ENCODE measurements at regions not wholly inside any gene's neighbourhood (a gene's known extent, or its start where the extent isn't known, plus 50 kb on each side); places are given as distances from the start of the nearest gene placed in this dataset.

GRCh38 chr20:22768266-22769178 is 184.2 kb upstream of the FOXA2 start:
- no peak for TF ChIP-seq CTCF (IDR thresholded peaks at IDR 0.05; ENCODE audit: insufficient read depth, low read length)
- H3K4me3 ChIP-seq (ENCODE audit: low read depth, low read length) = no peak overlapping the region
- DNase-seq (ENCODE audit: low read depth) = no peak

GRCh38 chr20:22770241-22770800 is 185.9 kb upstream of the FOXA2 start:
- TF ChIP-seq CTCF (IDR thresholded peaks at IDR 0.05; ENCODE audit: insufficient read depth, low read length) = no peak
- no peak for DNase-seq (ENCODE audit: low read depth)
- H3K4me3 ChIP-seq (ENCODE audit: low read depth, low read length) = no peak overlapping the region

GRCh38 chr20:22771706-22772105 is 187.3 kb upstream of the FOXA2 start:
- no peak for DNase-seq (ENCODE audit: low read depth)
- H3K4me3 ChIP-seq (ENCODE audit: low read depth, low read length) = no peak overlapping the region
- no peak for TF ChIP-seq CTCF (IDR thresholded peaks at IDR 0.05; ENCODE audit: insufficient read depth, low read length)

GRCh38 chr20:22773344-22773743 is 189.0 kb upstream of the FOXA2 start:
- no peak for TF ChIP-seq CTCF (IDR thresholded peaks at IDR 0.05; ENCODE audit: insufficient read depth, low read length)

DNA sequence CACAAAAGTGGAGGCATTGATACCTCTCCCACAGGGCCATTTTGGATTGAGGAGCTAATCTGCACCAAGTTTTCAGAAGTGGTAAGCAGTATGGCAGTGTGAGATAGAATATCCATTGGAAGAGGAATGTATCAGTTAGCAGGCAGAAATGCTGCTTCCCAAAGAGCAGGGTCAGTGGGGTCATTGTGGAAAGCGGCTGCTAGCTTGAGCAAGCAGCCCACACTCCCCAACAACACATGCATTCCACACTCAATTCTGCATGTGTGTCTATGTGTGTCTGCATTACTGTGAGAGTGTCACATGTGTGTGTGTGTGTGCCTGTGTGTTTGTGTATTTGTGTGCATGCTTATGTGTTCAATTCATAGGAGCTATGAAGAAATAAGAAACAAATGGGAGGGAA is 190.9 kb upstream of the FOXA2 start:
- no peak for TF ChIP-seq CTCF (IDR thresholded peaks at IDR 0.05; ENCODE audit: insufficient read depth, low read length)
- DNase-seq (ENCODE audit: low read depth) = no peak
- H3K4me3 ChIP-seq (ENCODE audit: low read depth, low read length) = no peak overlapping the region

More at GRCh38 chr20:22773344-22773743, 189.0 kb upstream of the FOXA2 start:
- no peak for DNase-seq (ENCODE audit: low read depth)
- H3K4me3 ChIP-seq (ENCODE audit: low read depth, low read length) = no peak overlapping the region

DNA sequence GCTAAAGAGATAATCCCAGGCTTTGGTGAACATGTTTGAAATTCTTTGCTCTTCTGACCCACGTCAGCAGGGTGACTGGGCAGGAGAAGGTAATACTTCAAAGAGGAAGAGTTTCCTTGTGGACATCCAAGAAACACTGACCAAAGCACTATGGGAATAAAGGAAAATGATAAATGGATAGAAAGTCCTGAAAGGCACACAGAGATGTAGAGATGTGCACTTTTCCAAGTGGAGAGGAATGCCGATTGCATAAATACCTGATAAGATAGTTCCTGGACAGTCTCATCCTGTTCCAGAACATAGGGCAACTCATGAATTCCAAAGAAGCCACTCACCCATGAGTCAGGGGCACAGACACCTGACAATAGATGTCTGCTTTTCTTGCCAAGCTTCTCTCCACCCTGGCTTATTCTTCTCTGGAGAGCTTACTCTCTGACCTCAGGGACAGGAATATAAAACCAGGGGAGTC is 191.3 kb upstream of the FOXA2 start:
- peak; percentile 66 for DNase-seq (ENCODE audit: low read depth)
- TF ChIP-seq CTCF (IDR thresholded peaks at IDR 0.05; ENCODE audit: insufficient read depth, low read length) = no peak

More for the DNA sequence above, 191.3 kb upstream of the FOXA2 start:
- H3K4me3 ChIP-seq (ENCODE audit: low read depth, low read length) = no peak overlapping the region

Measured in fibroblast of the aortic adventitia (primary cell).